HG03175 (cell line): ENCODE measurements at regions not wholly inside any gene's neighbourhood (a gene's known extent, or its start where the extent isn't known, plus 50 kb on each side); places are given as distances from the start of the nearest gene placed in this dataset.

ENCODE experiments used
- ATAC-seq: cut with Tn5 transposase; IDR thresholded peaks from one replicate; pipeline ENCODE4 v1.9.1; 2021; ENCODE audit warnings: mild to moderate bottlenecking, moderate library complexity; ENCODE audit not compliant: unreplicated experiment

DNA sequence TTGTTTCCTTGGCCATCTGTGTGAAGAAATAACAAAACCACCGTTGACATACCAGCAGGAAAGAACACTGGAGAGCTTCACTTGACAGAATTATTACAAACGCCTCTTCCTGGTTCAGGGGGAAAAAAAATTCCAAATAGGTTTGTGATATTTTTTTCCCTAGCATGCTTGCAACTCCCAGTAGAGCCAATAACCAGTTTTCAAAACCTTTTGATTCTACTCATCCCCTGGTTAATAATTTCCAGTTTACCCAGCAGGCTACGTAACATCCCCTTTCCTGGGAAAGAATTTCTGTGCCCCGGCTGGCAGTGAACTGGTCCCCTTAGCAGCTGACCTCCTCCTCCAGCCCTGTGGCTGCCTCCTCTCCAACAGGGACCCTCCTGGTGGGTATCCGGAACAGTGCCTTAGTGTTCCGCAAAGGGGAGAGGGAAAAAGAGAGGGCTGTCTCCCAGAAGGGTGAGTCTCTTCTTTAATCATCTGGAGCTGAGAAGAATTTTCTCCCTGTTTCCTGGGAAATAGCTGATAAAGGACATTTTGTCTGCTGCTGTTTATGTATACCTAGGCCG lies 72.8 kb upstream of the BOD1 start:
- no peak for ATAC-seq

DNA sequence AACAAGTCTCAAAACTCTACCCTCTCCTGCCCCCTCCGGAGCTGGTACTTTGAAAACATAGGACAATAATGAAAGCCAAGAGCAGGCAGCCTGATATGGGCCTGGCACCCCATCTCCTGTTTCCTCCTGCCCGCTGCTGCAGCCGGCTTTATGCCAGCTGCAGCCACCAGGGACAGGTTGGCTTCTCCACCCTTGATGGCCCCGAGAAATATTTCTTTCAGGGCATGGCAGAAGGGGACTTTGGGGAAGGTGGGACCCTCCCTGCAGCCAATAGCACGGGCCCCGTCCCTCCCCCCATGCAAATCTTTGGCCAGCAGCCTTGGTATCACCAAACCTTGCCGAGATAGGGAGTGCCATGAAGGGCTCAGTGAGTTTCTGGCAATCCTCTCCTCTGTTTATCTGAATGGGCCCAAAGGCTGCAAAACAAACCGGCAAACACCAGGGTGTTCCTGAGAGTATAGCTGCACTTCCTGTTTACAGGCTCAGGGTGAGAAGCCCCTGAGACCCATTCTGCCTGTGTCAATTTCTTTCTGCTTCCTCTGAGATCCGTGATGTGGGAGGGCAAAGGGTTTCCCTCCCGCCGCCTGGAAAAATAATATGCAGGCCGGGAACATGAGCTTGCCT lies 73.4 kb upstream of the BOD1 start:
- ATAC-seq: peak; percentile 63

DNA sequence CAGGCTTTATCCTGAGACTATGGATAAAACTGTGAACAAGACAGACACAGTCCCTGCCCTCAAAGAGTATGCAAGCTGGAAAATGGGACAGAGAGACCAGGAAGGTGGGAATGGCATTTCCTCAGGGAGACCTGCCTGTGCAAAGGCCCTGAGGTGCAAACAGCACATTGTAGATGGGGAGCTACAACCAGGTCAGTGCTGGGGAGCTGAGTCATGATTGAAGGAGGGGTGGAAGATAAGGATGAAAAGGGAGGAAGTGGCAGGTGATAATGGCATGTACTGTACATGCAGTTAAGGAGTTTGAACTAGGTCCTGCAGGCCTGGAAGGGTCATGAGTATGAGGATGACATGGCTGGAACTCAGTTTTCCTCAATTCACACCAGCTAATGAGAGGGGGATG lies 75.5 kb upstream of the BOD1 start:
- no peak for ATAC-seq

DNA sequence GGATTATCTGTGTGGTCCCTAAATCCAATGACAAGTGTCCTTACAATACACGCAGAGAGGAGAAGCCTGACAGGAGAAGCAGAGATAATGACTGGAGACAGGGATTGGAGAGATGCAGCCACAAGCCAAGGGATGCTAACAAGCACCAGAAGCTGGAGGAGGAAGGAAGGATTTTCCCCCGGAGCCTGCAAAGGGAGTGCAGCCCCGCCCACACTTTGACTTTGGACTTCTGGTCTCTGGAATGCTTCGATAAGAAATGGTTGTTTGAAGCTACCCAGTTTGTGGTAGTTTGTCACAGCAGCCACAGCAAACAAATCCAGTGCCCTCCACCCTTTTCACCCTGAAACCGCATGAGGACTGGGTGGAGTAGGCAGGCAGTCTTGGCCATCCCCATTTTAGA lies 77.2 kb upstream of the BOD1 start:
- no peak for ATAC-seq

DNA sequence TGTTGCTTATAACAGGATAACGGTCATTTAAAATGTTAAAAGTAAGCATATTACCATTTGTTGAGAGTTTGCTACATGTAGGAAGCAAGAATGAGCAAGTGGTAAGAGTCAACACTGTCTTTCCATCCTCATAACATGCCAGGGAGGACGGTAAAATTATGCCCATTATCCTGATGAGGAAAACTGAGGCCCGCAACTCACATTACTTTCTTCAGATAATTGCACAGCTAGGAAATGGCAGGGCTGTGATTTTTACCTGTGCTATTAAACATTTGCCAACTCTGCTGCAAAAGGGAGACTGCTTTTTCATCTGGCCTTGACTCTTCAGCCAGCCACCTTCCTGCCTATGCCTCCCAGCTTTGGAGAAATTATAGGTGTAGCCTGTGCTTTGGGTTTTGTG lies 79.8 kb upstream of the BOD1 start:
- no peak for ATAC-seq

DNA sequence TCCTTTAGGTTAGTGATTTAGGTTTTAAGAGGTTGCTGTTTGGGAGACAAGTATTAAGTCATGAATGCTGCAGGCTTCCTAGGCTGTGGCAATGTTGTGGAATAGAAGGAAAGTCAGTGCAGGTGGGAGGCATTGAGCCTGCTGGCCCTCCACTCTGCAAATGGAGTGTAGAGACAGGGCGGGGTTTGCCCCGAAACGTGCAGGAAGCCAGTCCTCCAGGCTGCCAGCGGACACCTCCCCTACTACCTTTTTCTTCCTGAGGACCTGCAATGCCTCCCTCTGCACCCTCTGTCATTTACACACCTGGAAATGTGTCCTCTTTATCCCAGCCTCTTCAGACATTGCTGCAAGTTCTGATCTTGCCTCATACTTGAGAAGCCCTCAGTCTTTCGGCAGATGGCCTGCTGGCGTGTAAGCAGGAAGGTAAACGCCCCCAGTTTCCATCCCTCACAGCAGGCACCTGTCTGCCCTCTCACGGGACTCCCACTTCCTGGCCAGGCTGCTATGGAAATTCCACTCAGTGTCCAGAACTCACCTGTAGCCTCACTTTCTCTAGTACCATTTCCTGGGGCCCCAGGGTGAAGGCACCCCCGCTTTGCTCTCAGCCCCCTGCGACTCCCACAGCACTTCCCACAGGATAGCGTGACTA lies 81.6 kb upstream of the BOD1 start:
- no peak for ATAC-seq

DNA sequence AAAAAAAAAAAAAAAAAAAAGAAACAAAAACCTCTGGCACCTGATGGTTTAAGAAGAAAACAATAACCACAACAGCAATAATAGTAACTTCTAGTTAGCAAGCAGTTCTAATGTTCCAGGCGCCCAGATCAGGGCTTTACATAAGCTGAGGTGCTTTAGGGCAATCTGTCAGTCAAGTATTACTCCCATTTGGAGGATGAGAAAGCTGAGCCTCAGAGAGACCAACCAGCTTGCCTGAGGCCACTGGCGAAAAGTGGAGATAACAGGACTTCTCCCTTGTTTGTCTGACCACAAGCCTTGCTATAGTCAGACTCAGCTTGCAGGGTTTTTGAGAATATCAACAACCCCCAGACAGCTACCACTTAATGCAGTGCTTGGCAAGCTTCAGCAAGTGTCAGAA lies 83.5 kb upstream of the BOD1 start:
- ATAC-seq: no peak

DNA sequence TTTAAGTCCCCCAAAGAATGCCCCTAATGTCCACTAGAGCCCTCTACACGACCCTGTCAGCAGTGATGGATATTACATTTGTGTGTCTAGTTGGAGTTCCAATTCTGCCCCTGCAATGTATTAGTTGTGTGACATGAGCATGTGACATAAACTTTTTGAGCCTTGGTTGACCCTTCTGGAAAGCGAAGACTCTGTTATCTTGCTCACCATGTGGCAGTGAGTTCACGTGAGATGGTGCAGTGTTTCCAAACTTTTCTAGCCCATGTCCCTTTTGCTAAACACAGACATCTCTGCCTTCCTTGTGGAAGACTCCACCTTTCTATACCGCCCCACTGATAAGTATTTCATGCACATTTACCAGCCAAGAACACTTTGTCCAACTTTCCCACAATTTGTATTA lies 87.0 kb upstream of the BOD1 start:
- no peak for ATAC-seq

DNA sequence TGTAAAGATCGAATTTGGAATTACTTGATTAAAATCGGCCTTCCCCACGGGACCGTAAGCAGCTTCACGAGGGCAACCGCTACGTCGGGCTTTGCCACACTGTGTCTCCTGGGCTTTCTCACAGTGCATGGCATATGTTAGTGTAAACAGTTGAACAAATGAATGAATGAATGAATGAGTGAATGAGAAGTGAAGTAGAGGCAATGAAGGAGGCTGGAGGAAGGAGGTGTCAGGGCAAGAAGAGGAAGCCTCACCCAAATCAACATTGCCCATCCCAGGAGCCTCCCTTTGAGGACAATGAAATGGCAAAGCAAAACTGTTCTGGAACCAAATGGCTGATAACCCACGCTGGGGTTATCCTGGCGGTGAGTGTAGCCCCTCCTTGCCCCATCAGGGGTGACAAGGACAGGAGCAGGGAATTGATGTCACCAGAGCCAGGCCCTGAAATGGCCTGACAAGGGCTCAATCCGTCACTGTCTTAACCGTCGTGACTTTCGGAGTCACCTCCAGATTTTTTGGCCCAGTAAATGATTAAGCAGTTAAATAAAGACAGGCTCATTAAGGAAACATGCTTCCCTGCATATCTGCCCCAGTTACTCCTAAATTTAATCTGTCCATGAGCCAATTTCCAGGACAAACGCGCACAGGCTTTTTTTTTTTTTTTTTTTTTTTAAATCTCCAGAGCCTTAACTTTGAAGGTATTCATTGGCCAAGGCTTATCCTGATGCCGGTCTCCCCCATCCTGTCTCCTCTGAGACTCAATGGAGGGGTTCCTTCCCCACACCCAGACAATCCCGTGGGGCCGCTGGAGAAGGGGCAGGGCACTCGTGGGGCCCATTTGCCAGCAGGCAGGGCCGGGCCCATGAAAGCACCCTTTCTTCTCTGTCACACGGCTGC lies 88.4 kb upstream of the BOD1 start:
- ATAC-seq: no peak

DNA sequence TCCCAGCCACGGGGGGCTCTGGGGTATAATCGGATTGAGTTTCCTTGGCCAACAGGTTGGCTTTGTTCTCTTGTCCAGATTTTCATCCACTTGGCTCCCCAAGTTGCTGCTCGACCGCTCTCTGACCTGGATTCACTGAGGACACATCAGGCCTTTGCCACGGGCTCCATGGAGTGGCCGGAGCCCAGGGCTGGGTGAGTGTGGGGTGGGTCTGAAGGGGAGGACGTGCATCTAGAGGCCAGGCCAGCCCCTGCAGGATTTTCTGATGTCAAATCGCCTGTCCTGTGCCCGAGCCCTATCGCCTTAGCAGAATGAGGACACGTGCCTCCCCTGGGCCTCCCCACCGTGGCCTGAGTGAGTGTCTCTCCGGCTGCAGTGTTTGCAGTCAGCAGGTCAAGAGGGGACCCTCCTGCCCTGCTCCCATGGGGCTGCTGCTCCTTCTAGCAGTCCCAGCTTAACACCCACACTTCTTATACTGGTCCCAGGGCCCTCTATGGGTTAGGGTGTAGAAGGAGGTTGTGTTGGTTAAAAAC lies 89.1 kb upstream of the BOD1 start:
- no peak for ATAC-seq

DNA sequence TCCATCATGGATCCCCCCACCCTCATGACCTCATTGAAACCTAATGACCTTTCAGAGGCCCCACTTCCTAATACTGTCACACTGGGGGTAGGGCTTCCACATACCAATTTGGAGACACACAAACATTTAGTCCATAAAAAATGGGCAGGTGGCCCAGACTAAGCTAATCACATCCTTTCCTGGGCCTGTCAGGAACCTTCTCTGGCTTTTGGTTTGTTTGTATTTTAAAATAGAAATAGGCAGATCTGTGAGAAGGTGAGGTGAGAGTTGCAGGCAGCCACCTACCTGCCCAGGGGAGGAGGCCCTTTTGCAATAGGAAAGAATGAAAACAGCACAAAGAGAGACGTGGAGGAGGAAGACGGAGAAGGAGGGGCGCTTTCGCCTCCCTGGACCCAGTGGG lies 90.2 kb upstream of the BOD1 start:
- ATAC-seq: no peak

DNA sequence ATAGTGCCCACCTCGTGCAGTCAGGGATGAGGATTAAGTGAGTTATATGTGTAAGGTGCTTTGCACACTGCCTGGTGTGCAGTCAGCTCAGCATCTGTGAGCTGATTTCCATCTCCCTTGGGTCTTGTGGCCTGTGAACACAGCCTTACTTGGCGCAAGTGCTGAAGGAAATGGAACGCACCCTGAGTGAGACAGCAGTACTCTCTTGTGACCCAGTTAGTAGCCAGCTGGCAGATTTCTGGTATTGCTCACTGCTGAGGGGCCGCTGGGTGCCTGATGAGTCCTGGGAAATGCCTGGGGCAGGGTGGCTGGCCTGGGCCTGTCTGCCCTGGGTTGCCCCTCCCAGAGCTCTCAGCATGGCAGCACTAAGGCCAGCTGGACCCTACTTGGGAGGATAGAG lies 90.9 kb upstream of the BOD1 start:
- ATAC-seq: peak; percentile 73

DNA sequence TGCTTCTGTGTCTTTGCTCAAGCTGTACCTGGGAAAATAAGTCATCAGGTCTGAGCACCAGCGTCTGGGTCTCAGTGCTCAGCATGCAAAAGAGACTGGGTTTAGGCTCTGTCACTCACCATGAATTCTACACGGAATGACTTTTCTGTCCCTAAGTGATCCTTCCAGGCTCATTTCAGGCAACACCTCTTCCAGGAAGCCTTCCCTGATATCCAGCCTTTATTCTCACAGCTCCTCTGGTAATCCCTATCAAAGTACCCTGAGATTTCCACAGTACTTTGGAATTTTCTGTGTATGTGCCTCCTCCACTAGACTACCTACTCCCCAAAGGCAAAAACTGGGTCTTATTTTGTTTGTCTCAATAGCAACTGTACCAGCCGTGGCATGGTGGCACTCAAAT lies 92.7 kb upstream of the BOD1 start:
- ATAC-seq: no peak

DNA sequence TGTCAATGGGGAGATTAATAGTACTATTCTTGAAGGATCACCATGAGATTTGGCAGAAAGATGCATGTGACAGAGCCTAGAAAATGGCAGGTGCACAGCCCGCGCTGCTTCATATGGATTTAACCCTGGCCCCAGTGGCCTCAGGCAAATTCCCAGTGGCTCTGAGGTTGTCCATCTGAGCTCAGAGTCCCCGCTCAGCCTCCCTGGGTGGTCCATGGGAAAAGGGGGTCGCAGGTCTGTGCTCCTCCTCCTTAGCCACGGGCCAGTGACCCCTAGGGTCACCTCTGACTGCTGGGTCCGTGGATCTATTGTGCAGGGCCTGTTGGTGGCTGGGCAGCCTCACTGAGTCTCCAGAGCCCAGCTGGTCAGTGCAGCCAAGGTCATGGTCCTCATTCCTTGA lies 93.3 kb upstream of the BOD1 start:
- no peak for ATAC-seq

DNA sequence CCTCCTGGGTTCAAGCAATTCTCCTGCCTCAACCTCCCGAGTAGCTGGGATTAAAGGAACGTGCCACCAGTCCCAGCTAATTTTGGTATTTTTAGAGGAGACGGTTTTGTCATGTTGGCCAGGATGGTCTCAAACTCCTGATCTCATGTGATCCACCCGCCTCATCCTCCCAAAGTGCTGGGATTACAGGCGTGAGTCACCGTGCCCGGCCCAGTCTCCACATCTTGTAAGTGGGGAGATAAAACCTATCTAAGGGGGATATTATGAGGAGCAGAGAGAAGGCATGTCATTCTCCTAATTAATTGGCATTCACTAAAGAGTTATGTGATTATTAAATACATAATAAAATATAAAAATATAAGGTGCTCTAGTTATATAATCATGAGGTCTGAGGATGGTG lies 94.1 kb upstream of the BOD1 start:
- no peak for ATAC-seq

DNA sequence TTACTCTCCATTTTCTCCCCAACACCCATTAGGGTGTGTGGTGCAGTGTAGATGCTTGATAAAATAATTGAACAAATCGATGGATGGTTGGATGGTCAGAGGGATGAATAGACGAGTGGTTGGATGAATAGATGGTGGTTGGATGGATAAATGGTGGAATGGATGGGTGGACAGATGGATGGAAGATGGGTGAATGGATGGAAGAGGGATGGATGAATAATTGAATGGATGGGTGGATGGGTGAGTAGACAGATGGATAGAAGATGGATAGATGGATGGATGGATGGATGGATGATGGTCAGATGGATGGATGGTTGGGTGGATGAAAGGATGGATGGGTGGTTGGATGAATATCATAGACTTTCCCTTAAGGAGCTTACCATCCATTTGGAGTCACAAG lies 95.0 kb upstream of the BOD1 start:
- no peak for ATAC-seq

DNA sequence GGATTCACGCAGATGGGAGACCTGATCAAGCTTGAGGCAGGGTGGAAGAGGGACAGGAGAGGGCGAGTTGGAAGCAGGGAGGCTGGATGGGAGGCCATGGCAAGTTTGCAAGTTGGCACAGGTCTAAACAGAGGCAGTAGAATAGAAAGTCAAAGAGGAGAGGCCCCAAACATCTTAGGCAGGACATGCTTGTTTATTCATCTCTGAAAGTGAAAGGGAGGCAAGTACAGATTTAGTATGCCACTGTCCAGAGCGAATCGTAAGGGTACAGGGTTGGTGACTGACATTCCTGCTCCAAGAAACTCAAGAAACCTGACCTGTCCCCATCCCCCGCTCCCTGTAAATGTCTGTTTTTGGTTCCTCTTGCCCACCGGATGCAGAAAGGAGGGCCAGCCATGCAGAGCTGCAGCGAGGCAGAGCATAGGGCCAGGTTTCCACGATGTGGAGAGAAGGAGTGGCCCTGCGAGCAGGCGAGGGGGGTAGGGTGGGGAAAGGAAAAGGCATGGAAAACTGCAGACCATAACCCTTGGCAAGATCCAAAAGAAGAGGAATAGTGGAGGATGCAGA lies 96.2 kb upstream of the BOD1 start:
- no peak for ATAC-seq

DNA sequence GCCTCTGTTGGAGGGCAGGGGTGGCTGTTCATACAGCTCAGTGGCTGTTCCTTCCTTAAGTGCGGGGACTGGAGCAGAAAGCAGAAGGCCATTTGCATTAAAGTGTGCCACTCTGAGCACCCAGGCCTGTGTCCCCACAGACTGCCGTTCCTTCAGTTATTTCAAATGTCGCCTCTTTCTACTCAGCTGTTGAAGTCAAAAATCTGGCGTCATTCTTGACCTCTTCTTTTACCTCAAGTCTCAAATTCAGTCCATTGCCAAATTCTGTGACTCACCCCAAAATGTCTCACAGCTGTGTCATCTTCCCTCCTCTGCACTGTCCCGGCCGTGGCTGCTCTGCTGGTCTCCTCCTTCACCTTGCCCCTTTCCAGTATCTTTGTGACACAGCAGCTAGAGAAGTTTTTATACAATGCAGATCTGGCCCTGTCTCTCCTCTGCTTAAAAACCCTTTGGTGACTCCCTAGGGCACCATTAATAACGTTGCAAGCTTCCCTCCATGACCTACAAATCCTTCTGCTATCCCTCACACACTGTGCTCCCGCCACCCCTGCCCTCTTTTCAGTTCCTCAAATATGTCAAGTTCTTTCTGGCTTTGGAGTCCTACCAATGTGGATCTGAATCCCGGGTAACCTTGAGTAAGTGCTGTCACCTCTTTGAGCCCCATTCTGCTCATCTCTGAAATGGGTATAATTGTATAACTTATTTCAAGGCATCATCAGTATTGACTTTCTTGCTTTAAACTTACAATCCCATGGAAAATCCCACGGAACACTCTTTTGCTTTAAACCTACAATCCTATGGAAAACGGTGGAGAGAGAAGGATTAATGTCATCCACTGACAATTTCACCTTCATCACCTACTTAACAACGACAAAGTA lies 98.3 kb upstream of the BOD1 start:
- no peak for ATAC-seq

DNA sequence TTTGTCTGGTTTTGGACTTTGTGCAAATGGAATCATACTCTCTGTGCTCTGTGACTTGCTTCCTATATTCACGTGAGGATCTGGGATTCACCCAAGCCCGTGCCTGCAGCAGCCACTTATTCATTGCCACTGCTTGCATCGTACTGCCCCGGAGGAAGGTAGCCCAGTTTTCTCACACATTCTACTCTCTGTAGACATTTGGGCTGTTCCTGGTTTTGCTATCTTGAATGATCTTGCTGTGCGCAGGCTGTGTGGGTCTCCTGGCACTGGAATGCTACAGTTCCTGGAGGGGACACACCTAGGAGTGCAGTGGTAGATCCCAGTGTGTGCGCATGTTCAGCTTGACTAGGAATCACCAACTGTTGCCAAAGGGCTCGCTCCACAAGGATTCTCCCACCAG lies 99.2 kb upstream of the BOD1 start:
- no peak for ATAC-seq

DNA sequence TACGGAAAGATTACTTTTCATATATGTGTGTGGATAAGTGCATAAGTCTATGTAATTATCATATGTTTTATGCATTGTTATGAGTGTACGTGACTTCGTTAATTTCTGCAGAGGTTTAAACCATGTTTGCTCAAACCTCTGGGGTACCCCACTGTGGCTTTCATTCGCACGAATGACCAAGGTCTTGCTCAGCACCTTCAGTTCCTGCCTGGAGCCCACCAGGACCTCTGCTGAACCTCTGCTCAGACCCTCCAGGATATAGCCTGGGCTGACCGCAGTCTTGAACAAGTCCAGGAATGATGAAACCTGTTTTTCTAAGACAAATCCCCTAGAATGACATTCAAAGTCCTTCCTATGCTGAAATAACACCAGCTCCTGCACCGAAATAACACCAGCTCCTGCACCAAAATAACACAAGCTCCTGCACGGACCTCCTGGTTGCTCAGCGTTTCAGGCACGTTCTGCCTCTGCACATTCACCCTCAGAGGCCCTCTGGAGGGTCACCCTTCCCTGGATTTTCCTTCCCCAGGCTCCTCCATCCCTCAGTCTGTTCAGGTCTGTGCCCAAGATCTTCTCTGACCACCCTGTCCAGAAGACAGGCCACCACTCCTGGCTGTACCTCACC lies 99.7 kb upstream of the BOD1 start:
- no peak for ATAC-seq
